Neuronal stem cell (in vitro differentiated cells): ENCODE measurements at regions not wholly inside any gene's neighbourhood (a gene's known extent, or its start where the extent isn't known, plus 50 kb on each side); places are given as distances from the start of the nearest gene placed in this dataset.

Source experiments
- DNase-seq: peaks from one replicate; pipeline ENCODE4 v3.0.0-alpha.2; 2013; ENCODE audit warnings: low spot score
- H2AFZ ChIP-seq: one replicate; pipeline ENCODE4 v1.6.1; 2013; ENCODE audit warnings: mild to moderate bottlenecking, low read length, inconsistent platforms
- H2AK5ac ChIP-seq: 2 replicates; pipeline ENCODE4 v1.6.1; 2013; ENCODE audit warnings: low read depth, mild to moderate bottlenecking, inconsistent platforms, low read length, moderate library complexity, mixed read lengths
- H2BK120ac ChIP-seq: 2 replicates; pipeline ENCODE4 v1.6.1; 2013; ENCODE audit warnings: low read depth, mild to moderate bottlenecking, inconsistent platforms, low read length, moderate library complexity, mixed read lengths
- H2BK12ac ChIP-seq: one replicate; pipeline ENCODE4 v1.6.1; 2013; ENCODE audit warnings: low read length, inconsistent platforms
- H2BK15ac ChIP-seq: 2 replicates; pipeline ENCODE4 v1.6.1; 2013; ENCODE audit warnings: mild to moderate bottlenecking, low read length, inconsistent platforms, mixed read lengths
- H2BK5ac ChIP-seq: one replicate; pipeline ENCODE4 v1.6.1; 2013; ENCODE audit warnings: inconsistent platforms, mild to moderate bottlenecking, low read length, moderate library complexity
- H3K14ac ChIP-seq: one replicate; pipeline ENCODE4 v1.6.1; 2013; ENCODE audit warnings: low read length, inconsistent platforms
- H3K18ac ChIP-seq: 2 replicates; pipeline ENCODE4 v1.6.1; 2013; ENCODE audit warnings: low read length, inconsistent platforms
- H3K23ac ChIP-seq: 2 replicates; pipeline ENCODE4 v1.6.1; 2013; ENCODE audit warnings: low read depth, mild to moderate bottlenecking, mixed read lengths, low read length, inconsistent platforms; ENCODE audit not compliant: poor library complexity
- H3K27ac ChIP-seq: replicated peaks from 3 replicates; pipeline ENCODE4 v1.5.1; 2013; ENCODE audit warnings: low read length, inconsistent platforms
- H3K27me3 ChIP-seq, 3 experiments: 2 replicates each; pipeline ENCODE4 v1.6.1; 2013; ENCODE audit warnings: low read length in 3 of 3, mild to moderate bottlenecking in 2 of 3, inconsistent platforms in 1 of 3, low read depth in 1 of 3, mixed read lengths in 1 of 3, moderate library complexity in 1 of 3; ENCODE audit not compliant: control insufficient read depth in 3 of 3, insufficient read depth in 3 of 3
- H3K36me3 ChIP-seq, 2 donors: replicated peaks in 1 of 2; 2 replicates each; pipeline ENCODE4 v1.6.1; 2013; ENCODE audit warnings: low read length in 2 of 2; ENCODE audit not compliant: control insufficient read depth in 2 of 2, insufficient read depth in 2 of 2
- H3K4ac ChIP-seq: 2 replicates; pipeline ENCODE4 v1.6.1; 2013; ENCODE audit warnings: inconsistent platforms, mild to moderate bottlenecking, low read length, moderate library complexity
- H3K4me1 ChIP-seq, 2 donors: 1 replicate in 1 of 2; 2 replicates in 1 of 2; pipeline ENCODE4 v1.6.1; 2013; ENCODE audit warnings: low read length in 2 of 2, low read depth in 1 of 2; ENCODE audit not compliant: control insufficient read depth in 2 of 2, insufficient read depth in 1 of 2
- H3K4me2 ChIP-seq: one replicate; pipeline ENCODE4 v1.6.1; 2013; ENCODE audit warnings: mild to moderate bottlenecking, low read length, inconsistent platforms; ENCODE audit not compliant: insufficient read depth, poor library complexity, severe bottlenecking
- H3K4me3 ChIP-seq, 2 donors: 2 replicates each; pipeline ENCODE4 v1.5.1; 2013; ENCODE audit warnings: low read length in 2 of 2, mild to moderate bottlenecking in 2 of 2, inconsistent platforms in 1 of 2, moderate library complexity in 1 of 2
- H3K79me1 ChIP-seq: one replicate; pipeline ENCODE4 v1.6.1; 2013; ENCODE audit warnings: low read depth, mild to moderate bottlenecking, inconsistent platforms, low read length, moderate library complexity
- H3K9ac ChIP-seq: one replicate; pipeline ENCODE4 v1.6.1; 2013; ENCODE audit warnings: mild to moderate bottlenecking, low read depth, low read length, inconsistent platforms; ENCODE audit not compliant: poor library complexity
- H3K9me3 ChIP-seq, 2 donors: replicated peaks in 1 of 2; 2 replicates each; pipeline versions ENCODE3 to v1.6.1; 2013; ENCODE audit warnings: low read length in 2 of 2, mild to moderate bottlenecking in 2 of 2, inconsistent platforms in 1 of 2, low read depth in 1 of 2, mixed read lengths in 1 of 2, moderate library complexity in 1 of 2; ENCODE audit not compliant: control insufficient read depth in 2 of 2, insufficient read depth in 1 of 2
- H4K8ac ChIP-seq: one replicate; pipeline ENCODE4 v1.6.1; 2013; ENCODE audit warnings: low read depth, mild to moderate bottlenecking, inconsistent platforms, low read length, moderate library complexity
- H4K91ac ChIP-seq: one replicate; pipeline ENCODE4 v1.6.1; 2013; ENCODE audit warnings: low read length, low read depth, mild to moderate bottlenecking, inconsistent platforms; ENCODE audit not compliant: poor library complexity
- WGBS, 2 donors: extraction: QIAGEN DNeasy Blood & Tissue Kit; methylation state at CpG; one replicate each; pipeline ENCODE4 v1.1.7; 2013; ENCODE audit warnings: missing lambda C conversion rate in 2 of 2, mixed read lengths in 1 of 2; ENCODE audit not compliant: insufficient read length in 2 of 2, insufficient replicate concordance in 1 of 2; ENCODE audit errors: extremely low coverage in 2 of 2; 5-methylcytosine and 5-hydroxymethylcytosine counted together

DNA sequence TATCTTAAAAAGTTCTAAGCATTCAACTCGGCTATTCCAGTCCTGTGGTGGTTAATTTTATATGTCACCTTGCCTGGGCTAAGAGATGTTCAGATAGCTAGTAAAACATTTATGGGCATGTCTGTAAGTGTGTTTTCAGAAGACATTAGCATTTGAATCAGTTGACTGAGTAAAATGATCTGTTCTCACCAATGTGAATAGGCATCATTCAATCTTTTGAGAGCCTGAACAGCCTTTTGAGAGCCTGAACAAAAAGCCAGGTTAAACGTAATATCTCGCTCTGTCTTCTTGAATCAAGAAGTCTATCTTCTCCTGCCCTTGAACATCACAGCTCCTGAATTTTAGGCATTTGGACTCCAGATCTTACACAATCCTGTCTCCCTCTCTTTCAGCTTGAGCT is 1266.1 kb downstream of the LRFN5 start:
- Histone ChIP-seq H2BK12ac (no peak overlapping the region), H3K14ac (no peak overlapping the region), H2AK5ac (no peak overlapping the region), H4K91ac (no peak overlapping the region), H3K79me1 (no peaks in the 10 kb centered on the region), H3K36me3 (no peaks in the 10 kb centered on the region), H3K4me1 (peaks cover 4 to 6% of the 10 kb centered on the region in 2 donors), H3K23ac (no peak overlapping the region), H3K4ac (no peak overlapping the region), H3K4me3 (no peak overlapping the region), H3K9me3 (no peaks in the 10 kb centered on the region), H2BK120ac (no peak overlapping the region), H2BK5ac (no peak overlapping the region), H2AFZ (peak overlapping the region; percentile 59), H3K27me3 (no peaks in the 10 kb centered on the region), H2BK15ac (no peak overlapping the region), H3K27ac (no peak overlapping the region), H4K8ac (no peak overlapping the region), H3K4me2 (no peak overlapping the region), H3K18ac (no peak overlapping the region), H3K9ac (no peak overlapping the region)
- WGBS, 2 donors, result no CpG with 5 or more reads among the region's 3 CpGs
- no peak for DNase-seq

DNA sequence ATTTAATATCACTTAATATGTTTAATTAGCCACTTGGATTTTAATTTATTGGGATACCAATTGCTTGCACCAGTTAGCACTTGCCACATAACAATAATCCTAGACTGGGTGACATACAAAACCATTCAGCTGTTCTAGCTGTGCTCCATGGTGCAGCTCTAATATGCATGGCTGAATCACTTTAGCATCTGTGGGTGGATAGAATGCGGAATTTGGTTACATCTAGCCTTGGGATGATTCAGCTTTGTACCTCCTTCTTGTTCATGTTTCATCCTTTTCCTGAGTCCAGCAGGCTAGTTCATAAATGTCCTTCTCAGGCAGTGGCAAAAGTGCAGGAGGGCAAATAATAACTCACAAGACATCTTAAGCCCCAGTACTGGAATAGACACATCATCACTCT is 1263.0 kb downstream of the LRFN5 start:
- no peak overlapping the region for H4K91ac ChIP-seq
- H3K4ac ChIP-seq, result no peak overlapping the region
- no peak overlapping the region for H3K18ac ChIP-seq
- H3K9me3 ChIP-seq, result no peaks in the 10 kb centered on the region
- H3K14ac ChIP-seq, result no peak overlapping the region
- H3K27me3 ChIP-seq, result no peaks in the 10 kb centered on the region
- H3K79me1 ChIP-seq, result no peaks in the 10 kb centered on the region
- no peak overlapping the region for H3K4me3 ChIP-seq
- H2AK5ac ChIP-seq, result no peak overlapping the region
- H3K4me1 ChIP-seq, result peaks cover 4 to 6% of the 10 kb centered on the region in 2 donors
- H2BK15ac ChIP-seq, result no peak overlapping the region
- WGBS, 2 donors, result no CpG with 5 or more reads among the region's 1 CpG
- no peak for DNase-seq
- no peak overlapping the region for H2BK120ac ChIP-seq
- no peak overlapping the region for H3K27ac ChIP-seq
- no peak overlapping the region for H4K8ac ChIP-seq
- peak overlapping the region; percentile 73 for H2BK12ac ChIP-seq
- H2BK5ac ChIP-seq, result no peak overlapping the region
- H2AFZ ChIP-seq, result no peak overlapping the region
- H3K36me3 ChIP-seq, result no peaks in the 10 kb centered on the region
- no peak overlapping the region for H3K4me2 ChIP-seq
- no peak overlapping the region for H3K23ac ChIP-seq
- no peak overlapping the region for H3K9ac ChIP-seq

DNA sequence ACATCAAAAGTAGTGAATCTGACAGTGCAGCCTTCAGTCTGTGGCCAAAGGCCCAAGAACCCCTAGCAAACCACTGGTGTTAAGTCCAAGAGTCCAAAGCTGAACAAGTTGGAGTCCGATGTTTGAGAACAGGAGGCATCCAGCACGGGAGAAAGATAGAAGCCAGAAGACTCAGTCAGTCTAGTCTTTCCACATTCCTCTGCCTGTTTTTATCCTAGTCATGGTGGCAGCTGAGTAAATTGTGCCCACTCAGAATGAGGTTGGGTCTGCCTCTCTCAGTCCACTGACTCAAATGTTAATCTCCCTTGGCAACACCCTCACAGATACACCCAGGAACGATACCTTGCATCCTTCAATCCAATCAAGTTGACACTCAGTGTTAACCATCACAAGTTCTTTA is 1255.4 kb downstream of the LRFN5 start:
- H3K36me3 ChIP-seq, result no peaks in the 10 kb centered on the region
- no peak overlapping the region for H3K4me2 ChIP-seq
- no CpG with 5 or more reads among the region's 3 CpGs for WGBS, 2 donors
- H4K8ac ChIP-seq, result no peak overlapping the region
- no peak overlapping the region for H3K9ac ChIP-seq
- H3K23ac ChIP-seq, result no peak overlapping the region
- no peaks in the 10 kb centered on the region for H3K27me3 ChIP-seq
- H3K27ac ChIP-seq, result no peak overlapping the region
- H2BK5ac ChIP-seq, result no peak overlapping the region
- no peak overlapping the region for H2BK15ac ChIP-seq
- H3K9me3 ChIP-seq, result no peaks in the 10 kb centered on the region
- H3K4me3 ChIP-seq, result no peak overlapping the region
- H2BK120ac ChIP-seq, result no peak overlapping the region
- H3K4ac ChIP-seq, result no peak overlapping the region
- no peaks in the 10 kb centered on the region for H3K4me1 ChIP-seq
- no peak overlapping the region for H3K14ac ChIP-seq
- no peak overlapping the region for H4K91ac ChIP-seq
- H2AK5ac ChIP-seq, result no peak overlapping the region
- no peak overlapping the region for H2BK12ac ChIP-seq
- no peaks in the 10 kb centered on the region for H3K79me1 ChIP-seq
- H3K18ac ChIP-seq, result no peak overlapping the region
- no peak for DNase-seq
- no peak overlapping the region for H2AFZ ChIP-seq

DNA sequence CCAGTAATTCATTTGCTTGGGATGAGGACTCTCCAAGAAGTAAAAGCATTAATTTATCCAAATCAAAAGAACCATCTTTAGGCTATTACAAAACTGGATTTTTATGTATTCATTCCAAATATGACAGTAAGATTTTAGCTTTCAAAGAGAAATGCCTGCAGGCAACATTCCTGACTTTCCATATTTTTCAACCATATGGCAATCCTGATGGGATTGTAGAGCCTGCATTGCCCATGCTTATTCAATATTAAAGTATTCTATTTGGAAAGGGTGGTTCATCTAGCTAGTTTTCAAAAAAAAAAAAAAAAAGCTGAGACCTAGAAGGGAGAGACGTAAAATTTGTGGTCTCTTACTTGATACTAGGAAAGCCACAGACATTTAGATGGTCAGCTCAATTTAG is 1253.7 kb downstream of the LRFN5 start:
- Histone ChIP-seq H2AK5ac (no peak overlapping the region), H2BK5ac (no peak overlapping the region)

More for the DNA sequence above, 1253.7 kb downstream of the LRFN5 start:
- Histone ChIP-seq H3K27me3 (no peaks in the 10 kb centered on the region), H3K4me1 (no peaks in the 10 kb centered on the region), H3K14ac (no peak overlapping the region), H3K4me3 (no peak overlapping the region), H3K4ac (no peak overlapping the region), H4K8ac (no peak overlapping the region), H3K36me3 (no peaks in the 10 kb centered on the region), H3K9me3 (no peaks in the 10 kb centered on the region), H4K91ac (no peak overlapping the region), H3K18ac (no peak overlapping the region), H3K9ac (no peak overlapping the region), H3K27ac (no peak overlapping the region), H2BK12ac (no peak overlapping the region), H3K23ac (no peak overlapping the region), H2BK15ac (no peak overlapping the region), H2AFZ (no peak overlapping the region), H3K4me2 (no peak overlapping the region), H3K79me1 (no peaks in the 10 kb centered on the region), H2BK120ac (no peak overlapping the region)
- no CpG with 5 or more reads among the region's 1 CpG for WGBS, 2 donors
- no peak for DNase-seq
